OCI-LY7 (cell line): ENCODE measurements at regions not wholly inside any gene's neighbourhood (a gene's known extent, or its start where the extent isn't known, plus 50 kb on each side); places are given as distances from the start of the nearest gene placed in this dataset.

Experiments used
- BruUV-seq: library from RNA; stranded (reverse); fragments of 400-500 nt; replicated peaks from 2 replicates; lab custom pipeline; 2021; lab: Mats Ljungman, UMichigan
- CTCF ChIA-PET: fragments of 300-600 bp; sonication (Branson Sonifier 250); formaldehyde crosslinking; loops from one replicate; lab custom pipeline; 2022; ENCODE audit warnings: antibody characterized with exemption; ENCODE audit not compliant: unreplicated experiment; lab: Charles Lee
- POLR2A ChIA-PET: fragments of 300-600 bp; sonication (Branson Sonifier 250); formaldehyde crosslinking; loops from one replicate; lab custom pipeline; 2022; ENCODE audit warnings: antibody characterized with exemption; lab: Charles Lee
- DNase-seq: peaks from one replicate; pipeline ENCODE4 v3.0.0-alpha.2; 2015; ENCODE audit warnings: low spot score
- H2AFZ ChIP-seq: fragments of 200-600 bp; sonication (generic), shearing (Covaris generic); 2 replicates; pipeline ENCODE4 v1.6.1; 2014; ENCODE audit warnings: mild to moderate bottlenecking, antibody characterized with exemption, low read length, moderate library complexity
- H3K27ac ChIP-seq: fragments of 200-600 bp; sonication (generic); 2 replicates; pipeline ENCODE4 v1.5.1; 2014; ENCODE audit warnings: mixed run types, low read depth, mild to moderate bottlenecking, moderate library complexity, low read length, inconsistent platforms; ENCODE audit not compliant: poor library complexity, severe bottlenecking
- H3K36me3 ChIP-seq: fragments of 200-600 bp; sonication (generic); 2 replicates; pipeline ENCODE4 v1.6.1; 2014; ENCODE audit warnings: mild to moderate bottlenecking, antibody characterized with exemption, low read length, moderate library complexity, mixed read lengths; ENCODE audit not compliant: insufficient read depth
- H3K4me1 ChIP-seq: fragments of 200-600 bp; sonication (generic); 2 replicates; pipeline ENCODE4 v1.5.1; 2014; ENCODE audit warnings: mild to moderate bottlenecking, low read length; ENCODE audit not compliant: insufficient read depth, poor library complexity, severe bottlenecking
- H3K4me2 ChIP-seq: fragments of 200-600 bp; sonication (generic); 2 replicates; pipeline ENCODE4 v1.6.1; 2014; ENCODE audit warnings: mild to moderate bottlenecking, low read length
- H3K4me3 ChIP-seq: fragments of 200-600 bp; sonication (generic); 2 replicates; pipeline ENCODE4 v1.5.1; 2014; ENCODE audit warnings: mild to moderate bottlenecking, low read depth, low read length; ENCODE audit not compliant: poor library complexity, severe bottlenecking
- H3K79me2 ChIP-seq: fragments of 200-600 bp; sonication (generic); 2 replicates; pipeline ENCODE4 v1.6.1; 2016; ENCODE audit warnings: low read depth, mild to moderate bottlenecking, low read length, moderate library complexity, mixed read lengths; ENCODE audit not compliant: insufficient read depth
- H3K9me2 ChIP-seq: fragments of 200-600 bp; sonication (generic); 2 replicates; pipeline ENCODE4 v1.6.1; 2016; ENCODE audit warnings: mild to moderate bottlenecking, low read length, mixed read lengths; ENCODE audit not compliant: insufficient read depth
- H3K9me3 ChIP-seq: fragments of 200-600 bp; sonication (generic); 2 replicates; pipeline ENCODE4 v1.6.1; 2014; ENCODE audit warnings: mild to moderate bottlenecking, mixed run types, low read length, mixed read lengths
- H4K20me1 ChIP-seq: fragments of 200-600 bp; sonication (generic); 2 replicates; pipeline ENCODE4 v1.6.1; 2014; ENCODE audit warnings: mild to moderate bottlenecking, antibody characterized with exemption, low read length, moderate library complexity, mixed read lengths; ENCODE audit not compliant: insufficient read depth
- CTCF ChIP-seq: fragments of 200-600 bp; sonication (generic); conservative IDR thresholded peaks from 2 replicates; pipeline ENCODE4 v1.5.1; 2014; ENCODE audit warnings: mild to moderate bottlenecking, antibody characterized with exemption, low read length, moderate library complexity, mixed read lengths
- EZH2phosphoT487 ChIP-seq: fragments of 200-600 bp; sonication (generic); IDR thresholded peaks from 2 replicates; pipeline ENCODE4 v1.6.1; 2018; ENCODE audit warnings: low read depth, borderline replicate concordance, mild to moderate bottlenecking, mixed run types, antibody characterized with exemption, low read length, moderate library complexity, mixed read lengths
- intact Hi-C: fragments of 100-400 bp; cut with micrococcal nuclease; formaldehyde crosslinking; loops from one replicate; pipeline ENCODE4 v1.10.0; 2022; ENCODE audit not compliant: unreplicated experiment

- Histone ChIP-seq H3K4me1 (no peaks in the 10 kb centered on the region), H3K4me3 (no peak overlapping the region), H4K20me1 (no peaks in the 10 kb centered on the region), H3K4me2 (no peak overlapping the region), H2AFZ (no peak overlapping the region), H3K9me2 (no peaks in the 10 kb centered on the region), H3K79me2 (no peaks in the 10 kb centered on the region), H3K27ac (no peak overlapping the region), H3K36me3 (no peaks in the 10 kb centered on the region), H3K9me3 (no peaks in the 10 kb centered on the region)
- no TSS peak for BruUV-seq
- DNase-seq: no peak
- TF ChIP-seq EZH2phosphoT487 (no peak), CTCF (no peak)
- intact Hi-C loops: no loop called here
- CTCF ChIA-PET: no interaction called here
- POLR2A ChIA-PET: no interaction called here
These were observed 268.6 kb downstream of the ERMARD start for GRCh38 chr6:170019818-170020583.

- Histone ChIP-seq H3K4me1 (no peaks in the 10 kb centered on the region), H3K36me3 (no peaks in the 10 kb centered on the region), H3K4me3 (no peak overlapping the region), H3K9me2 (no peaks in the 10 kb centered on the region), H3K4me2 (no peak overlapping the region), H3K9me3 (no peaks in the 10 kb centered on the region), H3K79me2 (no peaks in the 10 kb centered on the region), H2AFZ (no peak overlapping the region), H4K20me1 (no peaks in the 10 kb centered on the region), H3K27ac (no peak overlapping the region)
- no peak for DNase-seq
- no TSS peak for BruUV-seq
- CTCF ChIA-PET: no interaction called here
- TF ChIP-seq EZH2phosphoT487 (no peak), CTCF (no peak)
- intact Hi-C loops: no loop called here
- POLR2A ChIA-PET: no interaction called here
These were observed 267.8 kb downstream of the ERMARD start for GRCh38 chr6:170018936-170019817.
